HEK293T (cell line): ENCODE measurements at regions not wholly inside any gene's neighbourhood (a gene's known extent, or its start where the extent isn't known, plus 50 kb on each side); places are given as distances from the start of the nearest gene placed in this dataset.

Source experiments
- BHLHE40 ChIP-seq: fragments of 450-650 bp; IDR thresholded peaks from 2 replicates; pipeline ENCODE4 v1.6.1; 2016; ENCODE audit warnings: mild to moderate bottlenecking, moderate library complexity, borderline replicate concordance
- FOXA1 ChIP-seq: fragments of 450-650 bp; IDR thresholded peaks from 2 replicates; pipeline ENCODE4 v1.6.1; 2016; ENCODE audit warnings: mild to moderate bottlenecking
- FOXK2 ChIP-seq: fragments of 450-650 bp; IDR thresholded peaks from 2 replicates; pipeline ENCODE4 v1.6.1; 2016; ENCODE audit warnings: mild to moderate bottlenecking
- FOXM1 ChIP-seq: fragments of 450-650 bp; IDR thresholded peaks from 2 replicates; pipeline ENCODE4 v1.6.1; 2017; ENCODE audit warnings: mild to moderate bottlenecking, borderline replicate concordance
- HDGF ChIP-seq: fragments of 450-650 bp; IDR thresholded peaks from 2 replicates; pipeline ENCODE4 v1.6.1; 2017; ENCODE audit warnings: antibody characterized with exemption, borderline replicate concordance
- NFRKB ChIP-seq: fragments of 450-650 bp; IDR thresholded peaks from 2 replicates; pipeline ENCODE4 v1.6.1; 2016; ENCODE audit warnings: mild to moderate bottlenecking, moderate library complexity
- SP1 ChIP-seq: fragments of 450-650 bp; IDR thresholded peaks from 2 replicates; pipeline ENCODE4 v1.6.1; 2017
- SUZ12 ChIP-seq: fragments of 450-650 bp; IDR thresholded peaks from 2 replicates; pipeline ENCODE4 v1.6.1; 2016; ENCODE audit warnings: mild to moderate bottlenecking
- TARDBP ChIP-seq: fragments of 450-650 bp; IDR thresholded peaks from 2 replicates; pipeline ENCODE4 v1.6.1; 2016
- TF ChIP-seq, protein P1 (sequence below): fragments of 450-650 bp; IDR thresholded peaks from 2 replicates; pipeline ENCODE4 v1.6.1; 2016

DNA sequence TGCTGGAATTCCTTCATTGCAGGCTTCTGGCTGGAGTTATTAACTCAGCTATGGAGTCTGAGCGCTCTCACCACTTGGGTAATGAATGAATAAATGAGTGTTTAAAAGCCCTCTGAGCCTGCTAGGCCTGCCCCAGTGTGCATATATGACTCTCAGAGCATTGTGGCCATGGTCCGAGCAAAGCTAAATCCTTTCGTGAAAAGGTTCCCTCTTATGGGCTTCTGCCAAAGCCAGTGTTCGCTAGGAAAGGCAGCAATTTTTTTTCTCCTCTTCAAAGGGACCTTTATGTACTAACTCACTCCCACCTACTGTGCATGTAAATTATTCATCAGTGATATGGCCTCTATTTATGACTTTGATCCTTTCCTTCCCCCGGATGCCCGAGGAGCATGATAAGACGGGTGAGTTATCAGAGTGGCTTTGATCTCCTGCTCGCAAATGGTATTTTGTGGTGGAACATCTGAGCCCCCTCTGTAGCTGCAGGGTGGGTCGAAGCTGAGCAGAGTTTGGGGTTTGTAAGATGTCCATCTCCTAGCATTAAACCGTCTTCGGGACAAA, 88.6 kb downstream of the LINC00237 start:
- TF ChIP-seq FOXA1 (no peak), TARDBP (no peak), NFRKB (no peak), FOXM1 (no peak), HDGF (no peak), FOXK2 (no peak), SP1 (no peak), SUZ12 (no peak), BHLHE40 (no peak)
- TF ChIP-seq, protein P1, sequence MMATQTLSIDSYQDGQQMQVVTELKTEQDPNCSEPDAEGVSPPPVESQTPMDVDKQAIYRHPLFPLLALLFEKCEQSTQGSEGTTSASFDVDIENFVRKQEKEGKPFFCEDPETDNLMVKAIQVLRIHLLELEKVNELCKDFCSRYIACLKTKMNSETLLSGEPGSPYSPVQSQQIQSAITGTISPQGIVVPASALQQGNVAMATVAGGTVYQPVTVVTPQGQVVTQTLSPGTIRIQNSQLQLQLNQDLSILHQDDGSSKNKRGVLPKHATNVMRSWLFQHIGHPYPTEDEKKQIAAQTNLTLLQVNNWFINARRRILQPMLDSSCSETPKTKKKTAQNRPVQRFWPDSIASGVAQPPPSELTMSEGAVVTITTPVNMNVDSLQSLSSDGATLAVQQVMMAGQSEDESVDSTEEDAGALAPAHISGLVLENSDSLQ: no peak
